ENCODE measurements at regions not wholly inside any gene's neighbourhood (a gene's known extent, or its start where the extent isn't known, plus 50 kb on each side); places are given as distances from the start of the nearest gene placed in this dataset.
A peak's percentile ranks its signal among the peaks of the same experiment; 100 is the strongest.

GRCh38 chr3:3628676-3629328 is 170.4 kb upstream of the LRRN1 start:
- no peak for DNase-seq

DNA sequence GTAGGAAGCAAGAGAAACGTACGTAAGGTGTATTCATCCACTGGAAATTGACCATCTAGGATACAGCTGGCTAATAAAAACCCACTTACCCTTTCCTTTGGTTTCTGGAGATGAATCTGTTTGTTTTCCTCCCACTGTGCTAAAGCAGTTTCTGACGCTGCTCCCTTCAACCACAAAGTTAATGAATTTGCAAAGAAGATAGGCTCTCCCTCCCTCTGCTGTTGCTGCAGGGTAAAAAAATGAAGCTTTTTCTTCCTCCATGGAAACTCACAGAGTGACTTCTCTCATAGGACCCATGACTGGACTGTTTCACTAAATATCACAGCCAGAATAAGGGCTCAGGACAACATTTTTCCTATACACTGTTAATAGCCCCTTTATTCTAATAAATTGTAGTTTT is 172.1 kb upstream of the LRRN1 start:
- no peak for DNase-seq

- peak; percentile 73 for DNase-seq
Measured at GRCh38 chr3:3625544-3626271, 173.5 kb upstream of the LRRN1 start.

DNA sequence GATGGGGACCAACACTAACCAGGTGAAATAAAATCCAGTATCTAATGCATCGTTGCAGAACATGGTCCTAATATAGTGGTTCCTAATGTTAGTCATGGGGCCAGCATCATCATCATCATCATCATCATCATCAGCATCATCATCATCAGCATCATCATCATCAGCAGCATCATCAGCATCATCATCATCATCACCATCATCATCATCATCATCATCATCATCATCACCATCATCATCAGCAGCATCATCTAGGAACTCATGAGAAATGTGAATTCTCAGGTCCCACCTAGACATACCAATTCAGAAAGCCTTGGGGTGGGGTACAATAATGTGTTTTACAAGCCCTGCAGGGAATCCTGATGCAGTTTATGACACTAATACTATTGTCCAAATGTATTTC is 179.4 kb upstream of the LRRN1 start:
- no peak for DNase-seq

GRCh38 chr3:3618623-3619022 is 180.6 kb upstream of the LRRN1 start:
- DNase-seq = no peak

DNA sequence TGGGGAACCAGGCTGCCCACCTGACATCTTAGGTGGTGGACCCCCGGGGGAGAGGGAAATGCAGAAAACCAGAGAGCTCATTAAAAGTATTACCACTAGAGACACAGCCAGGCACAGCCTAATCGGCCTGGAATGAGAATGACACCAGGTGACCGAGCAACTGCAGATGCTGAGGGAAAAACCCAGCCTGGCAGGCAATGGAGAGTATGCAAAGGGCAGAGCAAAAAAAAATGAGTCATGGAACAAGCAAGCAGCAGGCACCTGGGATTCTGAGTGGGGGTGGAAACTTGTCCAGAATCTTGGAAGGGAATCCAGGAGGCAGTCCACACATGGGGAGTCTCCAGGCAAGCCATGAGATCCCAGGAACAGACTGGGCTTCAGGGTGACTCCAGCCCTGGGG is 183.7 kb upstream of the LRRN1 start:
- DNase-seq = peak; percentile 60

- DNase-seq = no peak
Measured at GRCh38 chr3:3610581-3611298, 188.5 kb upstream of the LRRN1 start.

GRCh38 chr3:3606321-3606720 is 192.9 kb upstream of the LRRN1 start:
- no peak for DNase-seq

DNA sequence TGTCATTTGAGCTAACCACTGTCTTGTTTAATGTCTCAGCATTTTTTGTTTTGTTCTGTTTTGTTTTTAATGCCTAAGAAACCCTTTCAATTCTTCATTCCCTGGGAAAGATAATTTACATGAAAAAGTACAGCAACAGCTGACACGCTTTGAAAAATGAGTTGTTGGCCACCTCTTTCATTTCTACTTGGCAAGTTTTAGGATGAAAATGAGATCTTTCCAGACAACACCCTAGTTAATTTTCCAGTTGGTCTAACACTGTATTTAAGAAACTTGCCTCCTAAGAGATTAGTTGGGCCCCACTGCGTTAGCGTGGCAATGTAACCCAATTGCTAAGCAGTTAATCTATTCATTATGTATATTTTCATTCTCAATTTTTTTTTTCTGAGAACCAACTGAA is 194.0 kb upstream of the LRRN1 start:
- DNase-seq = no peak

DNA sequence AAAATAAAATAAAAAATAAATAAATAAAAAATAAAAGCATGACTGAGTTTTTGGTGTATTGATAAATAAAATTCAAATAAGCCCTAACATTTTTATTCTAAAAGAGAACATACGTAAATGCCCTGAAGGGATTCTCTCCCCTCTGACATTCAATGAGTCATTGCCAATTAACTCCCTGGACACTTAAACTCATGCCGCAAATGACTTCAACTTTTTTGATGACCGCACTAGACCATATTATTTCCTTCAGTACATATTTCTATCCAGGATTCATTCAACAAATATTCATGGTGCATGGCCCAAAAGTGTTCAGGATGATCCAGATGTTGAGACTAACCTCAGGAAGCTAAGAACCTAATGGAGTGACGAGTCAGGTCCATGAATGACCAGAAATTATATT is 195.9 kb upstream of the LRRN1 start:
- no peak for DNase-seq

- DNase-seq = peak; percentile 77
Measured at GRCh38 chr3:3600665-3601340, 198.4 kb upstream of the LRRN1 start.

DNA sequence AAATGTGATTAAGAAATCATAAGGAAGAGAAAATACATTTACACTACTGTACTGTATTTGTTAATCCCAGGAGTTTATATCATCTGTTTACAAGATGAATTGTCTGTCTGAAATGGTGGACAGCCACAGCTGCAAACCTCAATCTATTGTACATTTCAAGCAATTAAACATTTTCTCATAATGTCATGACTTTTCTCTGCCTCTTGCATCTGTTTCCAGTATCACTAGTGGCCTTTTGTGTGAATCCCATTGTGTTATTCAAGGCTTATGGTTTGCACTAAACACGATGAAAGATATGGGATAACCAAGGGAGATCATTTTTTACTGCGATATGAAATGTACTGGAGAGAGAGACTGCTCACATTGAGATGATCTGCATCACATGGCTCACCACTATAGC is 200.2 kb upstream of the LRRN1 start:
- DNase-seq = no peak

DNA sequence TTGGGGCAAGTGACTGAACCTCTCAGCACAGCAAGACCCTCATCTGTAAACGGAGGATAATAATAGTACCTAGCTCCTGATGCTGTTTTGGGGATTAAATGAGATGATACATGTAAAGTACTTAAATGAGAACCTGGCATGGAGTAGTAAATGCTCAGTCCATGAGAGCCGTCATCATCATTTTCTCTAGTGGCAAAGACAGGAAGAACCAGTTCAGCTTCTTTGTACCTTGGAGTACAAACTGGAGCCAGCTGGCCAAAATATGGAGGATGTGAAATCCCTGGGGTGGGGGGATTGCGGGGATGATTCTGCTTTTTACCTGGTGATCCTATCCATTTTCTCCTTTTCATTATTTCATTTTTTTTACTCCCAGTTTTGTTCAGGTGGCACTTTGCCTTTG is 204.2 kb upstream of the LRRN1 start:
- DNase-seq = no peak

DNA sequence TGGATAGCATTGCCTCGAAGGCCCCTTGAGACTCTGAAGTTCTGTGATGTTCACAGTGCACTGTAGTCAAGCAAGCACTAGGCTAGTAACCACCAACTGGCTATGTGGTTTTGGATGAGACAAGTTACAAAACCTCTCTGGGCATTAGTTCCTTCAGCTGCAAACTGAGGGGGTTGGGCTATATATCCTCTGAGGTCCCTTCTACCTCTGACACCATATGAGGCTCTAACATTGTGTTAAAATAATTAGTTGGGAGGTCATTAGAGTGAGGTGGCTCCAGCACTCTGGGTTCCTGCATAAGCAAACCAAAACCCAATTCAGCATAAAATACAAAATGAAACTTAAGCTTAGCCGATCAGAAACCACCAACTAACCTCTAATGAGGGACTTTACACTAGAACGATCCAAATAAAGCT is 209.5 kb upstream of the LRRN1 start:
- DNase-seq = no peak

DNA sequence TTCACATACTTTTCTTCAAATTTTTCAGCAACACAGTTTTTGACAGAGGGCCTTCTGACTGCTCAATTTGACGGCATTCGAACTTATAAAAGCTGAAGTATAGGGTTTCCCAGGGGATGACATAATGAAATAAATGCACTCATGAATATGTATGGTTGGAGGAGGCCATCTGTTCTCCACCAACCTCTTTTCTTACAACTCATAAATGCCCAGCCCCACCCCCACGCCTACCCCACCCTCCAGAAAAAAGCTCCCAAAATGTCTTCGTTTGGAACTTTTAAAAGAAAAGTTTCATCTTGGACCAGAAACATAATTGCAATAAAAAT is 211.6 kb upstream of the LRRN1 start:
- DNase-seq = no peak

DNA sequence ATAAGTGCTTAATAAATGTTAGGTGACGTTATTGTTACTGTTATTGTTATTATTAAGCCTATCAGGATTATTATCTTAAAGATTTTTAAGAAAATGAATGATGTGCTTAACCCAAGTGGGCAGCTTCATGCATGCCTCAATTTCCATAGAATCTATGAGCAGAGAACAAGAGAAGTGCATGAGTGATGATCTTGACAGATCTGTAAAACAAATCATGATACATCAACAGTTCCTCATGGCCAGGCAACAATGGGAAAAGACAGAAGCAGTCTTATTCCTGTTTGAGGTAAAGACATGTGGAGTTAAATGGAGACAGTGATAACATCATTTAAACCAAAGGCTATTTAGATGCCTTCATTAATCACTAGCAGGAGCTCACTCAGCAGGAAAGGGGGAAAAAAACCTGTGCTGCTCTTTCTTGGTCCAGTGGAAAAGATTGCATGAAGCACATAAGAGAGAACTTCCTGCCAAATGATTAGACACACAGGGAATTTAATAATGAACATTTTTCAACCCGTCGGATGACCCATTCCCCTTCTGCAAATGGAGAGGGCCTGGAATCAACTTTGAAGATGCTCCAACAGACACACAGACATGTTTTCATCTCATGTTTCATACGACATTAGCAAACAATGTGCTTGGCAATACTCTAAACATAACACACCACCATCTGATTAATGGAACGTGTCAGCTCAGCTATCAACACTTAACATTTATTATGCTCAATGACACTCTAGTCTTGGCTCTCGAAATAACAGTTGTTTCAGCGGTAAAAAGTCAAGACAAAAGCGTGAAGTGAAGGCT is 212.2 kb upstream of the LRRN1 start:
- DNase-seq = no peak

GRCh38 chr3:3586336-3586735 is 212.9 kb upstream of the LRRN1 start:
- DNase-seq = no peak

GRCh38 chr3:3579658-3580057 is 219.6 kb upstream of the LRRN1 start:
- no peak for DNase-seq

GRCh38 chr3:3578718-3579117 is 220.5 kb upstream of the LRRN1 start:
- DNase-seq = no peak

DNA sequence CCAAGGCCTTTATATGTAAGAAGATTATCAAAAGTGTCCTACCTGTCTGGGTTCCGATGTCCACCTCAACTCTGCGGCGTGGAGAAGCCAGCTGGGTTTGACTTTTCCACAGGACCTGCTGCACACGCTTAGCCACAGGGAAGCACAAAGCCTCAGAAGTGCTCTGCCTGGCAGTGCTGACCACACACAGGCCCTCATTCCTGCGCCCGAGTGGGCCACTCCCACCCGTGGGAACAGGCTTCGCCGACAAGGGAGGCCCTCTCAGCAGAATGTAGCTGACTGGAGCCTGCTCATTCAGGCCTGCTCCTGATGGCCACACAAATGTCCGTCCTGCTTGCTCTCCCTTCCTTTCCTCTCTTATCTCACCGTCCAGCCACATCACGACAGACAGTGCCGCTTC is 221.4 kb upstream of the LRRN1 start:
- peak; percentile 58 for DNase-seq

GRCh38 chr3:3573341-3573740 is 225.9 kb upstream of the LRRN1 start:
- no peak for DNase-seq

DNA sequence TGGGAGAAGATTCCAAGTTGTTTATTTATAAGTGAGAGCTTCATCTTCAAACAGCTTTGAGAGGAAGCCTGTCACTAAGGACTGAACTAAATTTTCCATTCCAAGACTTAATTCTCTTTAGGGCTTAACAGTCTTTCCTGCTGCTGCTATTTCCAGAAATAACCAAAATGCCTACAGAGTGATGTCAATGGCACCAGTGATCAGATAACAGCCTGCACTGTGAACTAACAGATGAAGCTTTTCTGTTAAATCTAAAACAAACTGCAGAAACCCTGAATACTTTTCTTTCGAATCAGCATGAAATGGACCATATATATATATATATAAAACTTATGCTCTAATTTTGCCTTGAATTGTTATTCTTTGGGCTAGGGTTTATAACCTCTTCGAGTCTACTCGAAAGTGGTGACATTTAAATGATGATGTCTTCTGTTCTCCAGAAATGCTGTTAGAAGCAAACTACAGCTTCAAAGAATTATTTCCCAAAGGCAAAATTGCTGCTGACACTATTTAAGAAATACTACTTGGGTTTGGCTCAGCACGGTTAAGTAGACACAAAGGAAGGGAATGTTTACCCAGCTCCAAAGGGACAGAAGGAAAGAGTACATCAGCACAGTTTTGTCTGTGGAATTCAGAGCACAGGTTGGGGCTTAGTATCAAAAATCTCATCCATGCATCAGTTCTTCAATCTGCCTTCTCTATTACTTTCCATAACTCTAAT is 238.5 kb upstream of the LRRN1 start:
- peak; percentile 60 for DNase-seq
